OCI-LY3 (cell line): ENCODE measurements at regions not wholly inside any gene's neighbourhood (a gene's known extent, or its start where the extent isn't known, plus 50 kb on each side); places are given as distances from the start of the nearest gene placed in this dataset.

Experiments
- H2AFZ ChIP-seq: fragments of 200-600, 300-600 bp; shearing (Covaris generic); 2 replicates; pipeline ENCODE4 v1.6.0; 2014; ENCODE audit warnings: antibody characterized with exemption, low read depth, low read length
- H3K27ac ChIP-seq: fragments of 200-600, 300-600 bp; sonication (generic); 2 replicates; pipeline ENCODE4 v1.5.1; 2014; ENCODE audit warnings: mild to moderate bottlenecking, low read length, moderate library complexity, mixed read lengths
- H3K27me3 ChIP-seq: fragments of 200-600, 300-600 bp; sonication (generic); 2 replicates; pipeline ENCODE4 v1.6.1; 2014; ENCODE audit warnings: low read depth, low read length, mixed read lengths
- H3K36me3 ChIP-seq: fragments of 200-600, 300-600 bp; sonication (generic); replicated peaks from 2 replicates; pipeline ENCODE3; 2014; ENCODE audit warnings: low read depth, low read length, mixed read lengths
- H3K4me1 ChIP-seq: fragments of 300-600, 200-600 bp; sonication (generic); 2 replicates; pipeline ENCODE4 v1.6.1; 2014; ENCODE audit warnings: low read length, mixed read lengths
- H3K4me2 ChIP-seq: fragments of 200-600, 300-600 bp; sonication (generic); 2 replicates; pipeline ENCODE4 v1.6.1; 2014; ENCODE audit warnings: low read length, mixed read lengths
- H3K4me3 ChIP-seq: fragments of 300-600, 200-600 bp; sonication (generic); 2 replicates; pipeline ENCODE4 v1.5.1; 2014; ENCODE audit warnings: antibody characterized with exemption, mild to moderate bottlenecking, low read length, moderate library complexity
- H3K79me2 ChIP-seq: fragments of 300-600, 200-600 bp; shearing (Covaris generic); 2 replicates; pipeline ENCODE4 v1.6.1; 2014; ENCODE audit warnings: mild to moderate bottlenecking, low read length, mixed read lengths
- H3K9ac ChIP-seq: fragments of 300-600, 200-600 bp; shearing (Covaris generic); 2 replicates; pipeline ENCODE4 v1.6.0; 2014; ENCODE audit warnings: mild to moderate bottlenecking, low read length, moderate library complexity
- H3K9me3 ChIP-seq: fragments of 200-600, 300-600 bp; shearing (Covaris generic); 2 replicates; pipeline ENCODE4 v1.6.1; 2014; ENCODE audit warnings: low read length, mixed read lengths; ENCODE audit not compliant: insufficient read depth
- H4K20me1 ChIP-seq: fragments of 200-600, 300-600 bp; sonication (generic); 2 replicates; pipeline ENCODE4 v1.6.1; 2016; ENCODE audit warnings: low read length, mixed read lengths; ENCODE audit not compliant: insufficient read depth
- EZH2phosphoT487 ChIP-seq: fragments of 200-600 bp; shearing (Covaris generic); IDR thresholded peaks from 2 replicates; pipeline ENCODE4 v1.6.1; 2018; ENCODE audit warnings: antibody characterized with exemption, mixed run types, low read depth
- TF ChIP-seq, protein P1 (sequence below): fragments of 200-600, 300-600 bp; sonication (generic); IDR thresholded peaks from 2 replicates; pipeline ENCODE4 v1.5.1; 2014; ENCODE audit warnings: antibody characterized with exemption, low read length, low read depth

DNA sequence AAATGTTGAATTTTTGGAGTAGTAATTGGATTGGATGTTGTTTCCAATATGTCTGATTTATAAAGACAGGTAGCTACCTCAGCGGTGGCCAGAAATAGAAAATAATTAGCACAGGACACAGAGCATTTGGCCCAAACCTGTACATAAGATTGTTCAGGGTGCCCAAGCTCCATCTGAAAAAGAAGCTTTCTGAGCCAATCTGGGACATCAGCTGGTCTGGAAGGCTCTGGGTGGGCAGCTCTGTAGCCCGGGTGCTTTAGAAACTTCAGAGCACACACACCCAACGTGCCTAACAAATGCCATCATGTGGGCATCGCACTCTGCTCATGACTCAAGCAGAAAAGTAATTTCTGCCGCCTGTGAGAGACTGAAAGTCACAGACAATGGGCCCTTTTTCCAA lies 460.7 kb downstream of the ICE1 start:
- Histone ChIP-seq H3K4me1 (no peaks in the 10 kb centered on the region), H2AFZ (no peak overlapping the region), H3K79me2 (no peaks in the 10 kb centered on the region), H3K9ac (no peak overlapping the region), H3K9me3 (no peaks in the 10 kb centered on the region), H3K36me3 (no peaks in the 10 kb centered on the region), H3K27me3 (no peaks in the 10 kb centered on the region), H4K20me1 (no peaks in the 10 kb centered on the region), H3K4me3 (no peak overlapping the region), H3K4me2 (no peak overlapping the region), H3K27ac (no peak overlapping the region)
- TF ChIP-seq EZH2phosphoT487: no peak
- TF ChIP-seq, protein P1, sequence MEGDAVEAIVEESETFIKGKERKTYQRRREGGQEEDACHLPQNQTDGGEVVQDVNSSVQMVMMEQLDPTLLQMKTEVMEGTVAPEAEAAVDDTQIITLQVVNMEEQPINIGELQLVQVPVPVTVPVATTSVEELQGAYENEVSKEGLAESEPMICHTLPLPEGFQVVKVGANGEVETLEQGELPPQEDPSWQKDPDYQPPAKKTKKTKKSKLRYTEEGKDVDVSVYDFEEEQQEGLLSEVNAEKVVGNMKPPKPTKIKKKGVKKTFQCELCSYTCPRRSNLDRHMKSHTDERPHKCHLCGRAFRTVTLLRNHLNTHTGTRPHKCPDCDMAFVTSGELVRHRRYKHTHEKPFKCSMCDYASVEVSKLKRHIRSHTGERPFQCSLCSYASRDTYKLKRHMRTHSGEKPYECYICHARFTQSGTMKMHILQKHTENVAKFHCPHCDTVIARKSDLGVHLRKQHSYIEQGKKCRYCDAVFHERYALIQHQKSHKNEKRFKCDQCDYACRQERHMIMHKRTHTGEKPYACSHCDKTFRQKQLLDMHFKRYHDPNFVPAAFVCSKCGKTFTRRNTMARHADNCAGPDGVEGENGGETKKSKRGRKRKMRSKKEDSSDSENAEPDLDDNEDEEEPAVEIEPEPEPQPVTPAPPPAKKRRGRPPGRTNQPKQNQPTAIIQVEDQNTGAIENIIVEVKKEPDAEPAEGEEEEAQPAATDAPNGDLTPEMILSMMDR: no peak

DNA sequence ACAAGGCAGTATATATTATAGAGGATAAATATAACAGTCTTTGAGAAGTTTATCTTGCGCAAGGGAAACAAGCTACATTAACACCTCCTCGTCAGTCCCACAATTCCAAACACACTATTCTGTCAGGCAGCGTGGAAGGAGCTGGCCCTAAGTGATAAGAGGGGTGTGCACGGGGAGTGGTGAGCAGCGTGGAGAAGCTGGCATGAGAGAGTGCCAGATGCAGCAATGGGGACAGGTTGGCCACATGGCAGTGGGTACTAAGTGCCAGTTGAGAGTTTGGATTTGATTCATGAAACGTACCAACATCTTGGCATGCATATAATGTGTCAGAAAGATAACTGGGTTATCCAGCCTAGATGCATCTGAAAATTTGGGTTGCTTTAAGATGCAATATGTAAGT lies 460.2 kb downstream of the ICE1 start:
- no peak for TF ChIP-seq EZH2phosphoT487
- TF ChIP-seq, protein P1: no peak

DNA sequence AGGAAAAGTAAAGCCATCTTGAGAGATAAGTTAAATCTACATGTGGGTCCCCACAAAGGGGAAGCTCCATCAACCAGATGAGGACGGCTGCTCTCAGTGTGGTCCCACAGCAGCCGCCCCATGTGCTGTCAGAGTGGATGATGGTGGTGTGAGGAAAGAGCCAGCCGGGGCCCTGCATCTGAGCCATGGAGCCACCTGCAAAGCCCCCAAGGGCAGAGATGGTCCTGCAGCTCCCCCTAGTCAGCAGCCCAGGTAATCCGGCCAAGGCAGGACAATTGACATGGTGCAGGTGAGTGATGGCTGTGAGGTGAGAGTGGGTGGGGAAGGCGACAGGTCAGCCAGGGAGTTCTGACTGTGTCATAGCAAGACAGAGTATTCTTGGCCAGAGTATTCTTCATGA lies 458.8 kb downstream of the ICE1 start:
- Histone ChIP-seq H3K9ac (no peak overlapping the region), H3K27ac (no peak overlapping the region), H3K79me2 (no peaks in the 10 kb centered on the region), H3K27me3 (no peaks in the 10 kb centered on the region), H3K9me3 (no peaks in the 10 kb centered on the region), H2AFZ (no peak overlapping the region), H3K4me2 (no peak overlapping the region), H3K36me3 (no peaks in the 10 kb centered on the region), H3K4me1 (no peaks in the 10 kb centered on the region), H3K4me3 (no peak overlapping the region), H4K20me1 (no peaks in the 10 kb centered on the region)
- no peak for TF ChIP-seq EZH2phosphoT487
- TF ChIP-seq, protein P1: no peak

More for the DNA sequence above, 460.2 kb downstream of the ICE1 start:
- no peak overlapping the region for H3K27ac ChIP-seq
- H3K27me3 ChIP-seq: no peaks in the 10 kb centered on the region
- H3K79me2 ChIP-seq: no peaks in the 10 kb centered on the region
- no peaks in the 10 kb centered on the region for H4K20me1 ChIP-seq
- H3K9ac ChIP-seq: no peak overlapping the region
- H3K4me2 ChIP-seq: no peak overlapping the region
- H3K9me3 ChIP-seq: no peaks in the 10 kb centered on the region
- H3K4me3 ChIP-seq: no peak overlapping the region
- no peaks in the 10 kb centered on the region for H3K36me3 ChIP-seq
- no peaks in the 10 kb centered on the region for H3K4me1 ChIP-seq
- no peak overlapping the region for H2AFZ ChIP-seq

DNA sequence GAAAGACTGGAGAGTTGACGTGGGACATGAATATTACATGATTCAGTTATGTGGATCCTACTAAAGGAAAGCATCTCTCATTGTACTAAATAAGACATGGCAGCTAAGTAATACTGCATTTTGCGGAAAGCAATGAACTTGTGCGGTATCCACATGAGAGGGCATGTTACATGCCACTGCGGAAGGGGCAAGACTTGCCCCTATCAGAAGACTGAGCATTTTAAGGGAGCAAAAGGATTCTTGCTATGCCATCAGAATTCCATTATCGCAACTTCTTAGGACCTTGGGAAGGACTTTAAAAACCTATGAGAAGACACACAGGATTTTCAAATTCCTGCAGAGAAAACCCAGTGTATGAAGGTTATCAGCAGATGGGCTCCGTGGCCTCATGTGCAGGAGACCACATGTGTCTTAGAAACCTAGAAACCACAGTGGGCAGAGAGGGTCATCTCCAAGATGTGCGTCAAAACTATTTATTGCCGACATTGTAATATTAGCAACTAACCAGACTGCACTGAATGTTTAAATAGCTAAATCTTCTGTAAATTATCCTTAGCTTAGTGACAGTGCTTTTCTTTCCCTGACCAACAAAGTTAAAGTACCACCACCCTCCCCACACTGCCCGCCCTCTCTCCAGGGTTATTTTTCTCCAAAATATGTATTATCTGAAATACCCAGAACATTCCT lies 457.7 kb downstream of the ICE1 start:
- Histone ChIP-seq H3K27me3 (no peaks in the 10 kb centered on the region), H3K27ac (no peak overlapping the region), H3K4me1 (no peaks in the 10 kb centered on the region), H2AFZ (no peak overlapping the region), H3K36me3 (no peaks in the 10 kb centered on the region), H3K9me3 (no peaks in the 10 kb centered on the region), H3K4me3 (no peak overlapping the region), H3K4me2 (no peak overlapping the region), H3K9ac (no peak overlapping the region), H4K20me1 (no peaks in the 10 kb centered on the region), H3K79me2 (no peaks in the 10 kb centered on the region)
- TF ChIP-seq, protein P1: no peak
- no peak for TF ChIP-seq EZH2phosphoT487
